Colonic mucosa (tissue), 4 donors: ENCODE measurements at regions not wholly inside any gene's neighbourhood (a gene's known extent, or its start where the extent isn't known, plus 50 kb on each side); places are given as distances from the start of the nearest gene placed in this dataset.
"Not testable (repeated sequence)": the region's sequence is repeated elsewhere in the genome, so short reads cannot be mapped to it uniquely, and the experiment has no call there.

Experiments used
- DNase-seq: peaks from one replicate; pipeline ENCODE4 v3.0.0-alpha.2; 2020
- H3K27ac ChIP-seq: fragments of 200-600 bp; one replicate; pipeline ENCODE4 v1.8.0; 2021
- H3K27me3 ChIP-seq: fragments of 200-600 bp; one replicate; pipeline ENCODE4 v1.8.0; 2021
- H3K36me3 ChIP-seq: fragments of 200-600 bp; one replicate; pipeline ENCODE4 v1.8.0; 2021
- H3K4me1 ChIP-seq: fragments of 200-600 bp; one replicate; pipeline ENCODE4 v1.8.0; 2021; ENCODE audit warnings: mild to moderate bottlenecking
- H3K4me3 ChIP-seq: fragments of 200-600 bp; one replicate; pipeline ENCODE4 v1.8.0; 2021
- H3K9ac ChIP-seq, 2 donors: one replicate each; pipeline ENCODE4 v1.7.0; 2013; ENCODE audit warnings: control low read depth in 2 of 2, low read depth in 2 of 2, low read length in 2 of 2
- H3K9me3 ChIP-seq: fragments of 200-600 bp; one replicate; pipeline ENCODE4 v1.8.0; 2021
- CTCF ChIP-seq: fragments of 200-600 bp; IDR thresholded peaks from one replicate; pipeline ENCODE4 v1.8.0; 2022; ENCODE audit warnings: antibody characterized with exemption, mild to moderate bottlenecking
- intact Hi-C: fragments of 100-400 bp; cut with DNase I; formaldehyde crosslinking; loops from one replicate; pipeline ENCODE4 v1.14.1; 2022
- donor health status: healthy.
- donor health status: DM: no; HTN: no; CAD: no.
- donor health status: DM: no; HTN: no; CAD: no.

- H3K36me3 ChIP-seq, result no peaks in the 10 kb centered on the region
- H3K4me3 ChIP-seq, result no peak overlapping the region
- no peak for DNase-seq
- no peaks in the 10 kb centered on the region for H3K27me3 ChIP-seq
- no peak overlapping the region for H3K9ac ChIP-seq
- no peaks in the 10 kb centered on the region for H3K4me1 ChIP-seq
- intact Hi-C loops, result no loop called here
- no peaks in the 10 kb centered on the region for H3K9me3 ChIP-seq
- H3K27ac ChIP-seq, result no peak overlapping the region
- no peak for TF ChIP-seq CTCF
Observed at GRCh38 chr3:139127101-139127500, 82.4 kb upstream of the PRR23C start.

GRCh38 chr3:139127629-139128028 is 82.9 kb upstream of the PRR23C start:
- intact Hi-C loops, H3K27ac ChIP-seq, H3K27me3 ChIP-seq, H3K36me3 ChIP-seq, H3K9ac ChIP-seq, H3K9me3 ChIP-seq, H3K4me1 ChIP-seq, DNase-seq, H3K4me3 ChIP-seq: not testable (repeated sequence)

- H3K4me1 ChIP-seq, result no peaks in the 10 kb centered on the region
- no peak for TF ChIP-seq CTCF
Observed at GRCh38 chr3:139128803-139129202, 84.1 kb upstream of the PRR23C start.

GRCh38 chr3:139129892-139130291 is 85.2 kb upstream of the PRR23C start:
- intact Hi-C loops, result no loop called here
- Histone ChIP-seq H3K4me1 (no peaks in the 10 kb centered on the region), H3K27ac (no peak overlapping the region), H3K9me3 (no peaks in the 10 kb centered on the region), H3K4me3 (no peak overlapping the region), H3K36me3 (no peaks in the 10 kb centered on the region), H3K27me3 (no peaks in the 10 kb centered on the region), H3K9ac (no peak overlapping the region)
- DNase-seq, result no peak
- no peak for TF ChIP-seq CTCF

More at GRCh38 chr3:139128803-139129202, 84.1 kb upstream of the PRR23C start:
- Histone ChIP-seq H3K9ac (no peak overlapping the region), H3K4me3 (no peak overlapping the region), H3K27ac (no peak overlapping the region), H3K9me3 (no peaks in the 10 kb centered on the region), H3K36me3 (no peaks in the 10 kb centered on the region), H3K27me3 (no peaks in the 10 kb centered on the region)
- intact Hi-C loops, result no loop called here
- DNase-seq, result no peak

GRCh38 chr3:139130390-139131140 is 85.9 kb upstream of the PRR23C start:
- Histone ChIP-seq H3K9ac (no peak overlapping the region), H3K4me3 (no peak overlapping the region), H3K27ac (no peak overlapping the region), H3K27me3 (no peaks in the 10 kb centered on the region), H3K4me1 (no peaks in the 10 kb centered on the region), H3K9me3 (no peaks in the 10 kb centered on the region), H3K36me3 (no peaks in the 10 kb centered on the region)
- DNase-seq, result no peak
- intact Hi-C loops, result no loop called here
- TF ChIP-seq CTCF, result no peak

GRCh38 chr3:139131951-139132350 is 87.3 kb upstream of the PRR23C start:
- no peak for DNase-seq
- intact Hi-C loops, result no loop called here
- H3K27ac ChIP-seq, result no peak overlapping the region
- no peaks in the 10 kb centered on the region for H3K27me3 ChIP-seq
- no peaks in the 10 kb centered on the region for H3K36me3 ChIP-seq
- no peak overlapping the region for H3K4me3 ChIP-seq
- H3K9me3 ChIP-seq, result no peaks in the 10 kb centered on the region
- no peak overlapping the region for H3K9ac ChIP-seq
- no peaks in the 10 kb centered on the region for H3K4me1 ChIP-seq
- no peak for TF ChIP-seq CTCF
